ENCODE measurements at regions not wholly inside any gene's neighbourhood (a gene's known extent, or its start where the extent isn't known, plus 50 kb on each side); places are given as distances from the start of the nearest gene placed in this dataset.

GRCh38 chr1:195594322-195594721, 1013.9 kb downstream of the KCNT2 start:
- peaks cover 3% of the 10 kb centered on the region; the same call in 1 of the 2 replicates for H3K4me1 ChIP-seq
- TF ChIP-seq CTCF (IDR thresholded peaks at IDR 0.05; ENCODE audit: low read depth, low read length): no peak
- no peak for DNase-seq
- H3K4me3 ChIP-seq (ENCODE audit: low read depth, low read length): no peak overlapping the region
- H3K36me3 ChIP-seq: no peaks in the 10 kb centered on the region
- H3K27me3 ChIP-seq: no peaks in the 10 kb centered on the region
- H3K9me3 ChIP-seq: no peaks in the 10 kb centered on the region

- Histone ChIP-seq H3K9me3 (no peaks in the 10 kb centered on the region), H3K4me3 (ENCODE audit: low read depth, low read length) (no peak overlapping the region), H3K4me1 (peaks cover 3% of the 10 kb centered on the region; the same call in 1 of the 2 replicates), H3K27me3 (no peaks in the 10 kb centered on the region), H3K36me3 (no peaks in the 10 kb centered on the region)
- no peak for TF ChIP-seq CTCF (IDR thresholded peaks at IDR 0.05; ENCODE audit: low read depth, low read length)
- no peak for DNase-seq
Measured at GRCh38 chr1:195591917-195592672, 1016.1 kb downstream of the KCNT2 start.

- H3K4me3 ChIP-seq (ENCODE audit: low read depth, low read length): no peak overlapping the region
- no peaks in the 10 kb centered on the region for H3K36me3 ChIP-seq
- no peaks in the 10 kb centered on the region for H3K9me3 ChIP-seq
- TF ChIP-seq CTCF (IDR thresholded peaks at IDR 0.05; ENCODE audit: low read depth, low read length): no peak
- H3K27me3 ChIP-seq: no peaks in the 10 kb centered on the region
- peaks cover 3% of the 10 kb centered on the region; the same call in 1 of the 2 replicates for H3K4me1 ChIP-seq
- DNase-seq: no peak
Measured at GRCh38 chr1:195590649-195591048, 1017.6 kb downstream of the KCNT2 start.

GRCh38 chr1:195584870-195585624, 1023.2 kb downstream of the KCNT2 start:
- H3K36me3 ChIP-seq: no peaks in the 10 kb centered on the region
- no peak for DNase-seq
- H3K9me3 ChIP-seq: no peaks in the 10 kb centered on the region
- no peaks in the 10 kb centered on the region for H3K27me3 ChIP-seq
- H3K4me1 ChIP-seq: no peaks in the 10 kb centered on the region
- TF ChIP-seq CTCF (IDR thresholded peaks at IDR 0.05; ENCODE audit: low read depth, low read length): no peak
- no peak overlapping the region for H3K4me3 ChIP-seq (ENCODE audit: low read depth, low read length)

- no peak for DNase-seq
- Histone ChIP-seq H3K36me3 (no peaks in the 10 kb centered on the region), H3K9me3 (no peaks in the 10 kb centered on the region), H3K4me1 (no peaks in the 10 kb centered on the region), H3K4me3 (ENCODE audit: low read depth, low read length) (no peak overlapping the region), H3K27me3 (no peaks in the 10 kb centered on the region)
- TF ChIP-seq CTCF (IDR thresholded peaks at IDR 0.05; ENCODE audit: low read depth, low read length): peak; percentile 25
Measured at GRCh38 chr1:195580988-195581387, 1027.3 kb downstream of the KCNT2 start.

GRCh38 chr1:195577748-195578147, 1030.5 kb downstream of the KCNT2 start:
- no peak for DNase-seq
- Histone ChIP-seq H3K36me3 (no peaks in the 10 kb centered on the region), H3K4me1 (no peaks in the 10 kb centered on the region), H3K27me3 (no peaks in the 10 kb centered on the region), H3K4me3 (ENCODE audit: low read depth, low read length) (no peak overlapping the region), H3K9me3 (no peaks in the 10 kb centered on the region)
- no peak for TF ChIP-seq CTCF (IDR thresholded peaks at IDR 0.05; ENCODE audit: low read depth, low read length)
